H9 (cell line): ENCODE measurements at regions not wholly inside any gene's neighbourhood (a gene's known extent, or its start where the extent isn't known, plus 50 kb on each side); places are given as distances from the start of the nearest gene placed in this dataset.

Source experiments
- DNase-seq: peaks from one replicate; pipeline ENCODE4 v3.0.0-alpha.2; 2017
- H2AFZ ChIP-seq: one replicate; pipeline ENCODE4 v1.6.1; 2013; ENCODE audit warnings: mild to moderate bottlenecking, low read length, control low read depth, moderate library complexity
- H2AK5ac ChIP-seq: 2 replicates; pipeline ENCODE4 v1.6.1; 2013; ENCODE audit warnings: low read length, control low read depth, mixed read lengths; ENCODE audit not compliant: insufficient read length
- H2BK120ac ChIP-seq: one replicate; pipeline ENCODE4 v1.6.1; 2013; ENCODE audit warnings: low read depth, mild to moderate bottlenecking, low read length, control low read depth, inconsistent platforms; ENCODE audit not compliant: poor library complexity, severe bottlenecking
- H2BK12ac ChIP-seq: 2 replicates; pipeline ENCODE4 v1.6.1; 2013; ENCODE audit warnings: low read length, control low read depth, mixed read lengths, low read depth; ENCODE audit not compliant: insufficient read length
- H2BK15ac ChIP-seq: 2 replicates; pipeline ENCODE4 v1.6.1; 2013; ENCODE audit warnings: low read depth, low read length, control low read depth
- H2BK20ac ChIP-seq: one replicate; pipeline ENCODE4 v1.6.1; 2013; ENCODE audit warnings: low read depth, mild to moderate bottlenecking, low read length, control low read depth, inconsistent platforms; ENCODE audit not compliant: poor library complexity, severe bottlenecking
- H2BK5ac ChIP-seq: 2 replicates; pipeline ENCODE4 v1.6.1; 2013; ENCODE audit warnings: low read length, control low read depth, mixed read lengths; ENCODE audit not compliant: insufficient read length
- H3K14ac ChIP-seq: 2 replicates; pipeline ENCODE4 v1.6.1; 2013; ENCODE audit warnings: low read length, control low read depth; ENCODE audit not compliant: insufficient read depth
- H3K18ac ChIP-seq: 2 replicates; pipeline ENCODE4 v1.6.1; 2013; ENCODE audit warnings: low read depth, mild to moderate bottlenecking, mixed read lengths, low read length, control low read depth; ENCODE audit not compliant: insufficient read length
- H3K23ac ChIP-seq: 2 replicates; pipeline ENCODE4 v1.6.1; 2013; ENCODE audit warnings: low read length, control low read depth, mixed read lengths, low read depth; ENCODE audit not compliant: insufficient read length
- H3K23me2 ChIP-seq: 2 replicates; pipeline ENCODE4 v1.6.1; 2013; ENCODE audit warnings: low read depth, mild to moderate bottlenecking, mixed read lengths, low read length, control low read depth; ENCODE audit not compliant: insufficient read length, poor library complexity, severe bottlenecking
- H3K27ac ChIP-seq: 2 replicates; pipeline ENCODE4 v1.5.1; 2013; ENCODE audit warnings: low read length, control low read depth, mixed read lengths, low read depth; ENCODE audit not compliant: insufficient read length
- H3K27me3 ChIP-seq: 2 replicates; pipeline ENCODE4 v1.6.1; 2013; ENCODE audit warnings: low read length, control low read depth, inconsistent platforms; ENCODE audit not compliant: insufficient read depth
- H3K4ac ChIP-seq: 2 replicates; pipeline ENCODE4 v1.6.1; 2013; ENCODE audit warnings: low read depth, mild to moderate bottlenecking, control low read depth, inconsistent platforms, low read length, moderate library complexity
- H3K4me1 ChIP-seq: 2 replicates; pipeline ENCODE4 v1.6.1; 2013; ENCODE audit warnings: low read length, control low read depth, inconsistent platforms; ENCODE audit not compliant: insufficient read depth
- H3K4me2 ChIP-seq: 2 replicates; pipeline ENCODE4 v1.6.1; 2013; ENCODE audit warnings: low read length, control low read depth, mixed read lengths; ENCODE audit not compliant: insufficient read length, insufficient read depth
- H3K56ac ChIP-seq: 2 replicates; pipeline ENCODE4 v1.6.1; 2013; ENCODE audit warnings: low read depth, mild to moderate bottlenecking, mixed read lengths, low read length, control low read depth; ENCODE audit not compliant: insufficient read length
- H3K79me1 ChIP-seq: 2 replicates; pipeline ENCODE4 v1.6.1; 2013; ENCODE audit warnings: low read depth, mild to moderate bottlenecking, moderate library complexity, low read length, control low read depth, inconsistent platforms; ENCODE audit not compliant: insufficient read depth, poor library complexity, severe bottlenecking
- H3K79me2 ChIP-seq: 2 replicates; pipeline ENCODE4 v1.6.1; 2013; ENCODE audit warnings: low read length, control low read depth, inconsistent platforms; ENCODE audit not compliant: insufficient read depth
- H3K9ac ChIP-seq: 2 replicates; pipeline ENCODE4 v1.6.1; 2013; ENCODE audit warnings: low read length, control low read depth, mixed read lengths; ENCODE audit not compliant: insufficient read length; ENCODE audit errors: extremely low read depth
- H3K9me3 ChIP-seq: one replicate; pipeline ENCODE4 v1.6.1; 2013; ENCODE audit warnings: low read depth, low read length, inconsistent platforms; ENCODE audit not compliant: control insufficient read depth
- H3T11ph ChIP-seq: one replicate; pipeline ENCODE4 v1.6.1; 2013; ENCODE audit warnings: mild to moderate bottlenecking, low read length, control low read depth, inconsistent platforms
- H4K20me1 ChIP-seq: one replicate; pipeline ENCODE4 v1.6.1; 2013; ENCODE audit not compliant: control insufficient read depth, insufficient read length, insufficient read depth
- H4K5ac ChIP-seq: 2 replicates; pipeline ENCODE4 v1.6.1; 2013; ENCODE audit warnings: low read depth, mild to moderate bottlenecking, mixed read lengths, low read length, control low read depth; ENCODE audit not compliant: insufficient read length
- H4K8ac ChIP-seq: replicated peaks from 2 replicates; pipeline ENCODE4 v1.6.1; 2013; ENCODE audit warnings: low read length, control low read depth, mixed read lengths, low read depth; ENCODE audit not compliant: insufficient read length
- H4K91ac ChIP-seq: 2 replicates; pipeline ENCODE4 v1.6.1; 2013; ENCODE audit warnings: low read depth, mild to moderate bottlenecking, moderate library complexity, mixed read lengths, low read length, control low read depth; ENCODE audit not compliant: insufficient read length
- H3K27ac Mint-ChIP-seq, 3 experiments: 2 replicates in 2 of 3; 3 replicates in 1 of 3; pipeline ENCODE4 v1.8.0; 2020 to 2021; ENCODE audit warnings: mixed read lengths in 3 of 3, mild to moderate bottlenecking in 1 of 3, moderate library complexity in 1 of 3
- H3K27me3 Mint-ChIP-seq: 2 replicates; pipeline ENCODE4 v1.8.0; 2021; ENCODE audit warnings: low read depth, mild to moderate bottlenecking, moderate library complexity, mixed read lengths
- H3K36me3 Mint-ChIP-seq, 3 experiments: 2 replicates in 2 of 3; 3 replicates in 1 of 3; pipeline ENCODE4 v1.8.0; 2020 to 2021; ENCODE audit warnings: low read depth in 3 of 3, mixed read lengths in 3 of 3; ENCODE audit not compliant: insufficient read depth in 1 of 3
- H3K4me1 Mint-ChIP-seq, 2 experiments: 2 replicates each; pipeline ENCODE4 v1.8.0; 2020; ENCODE audit warnings: mixed read lengths in 2 of 2
- H3K4me3 Mint-ChIP-seq, 2 experiments: 2 replicates in 1 of 2; 3 replicates in 1 of 2; pipeline ENCODE4 v1.8.0; 2020 to 2021; ENCODE audit warnings: mild to moderate bottlenecking in 2 of 2, mixed read lengths in 2 of 2, moderate library complexity in 1 of 2
- H3K9me3 Mint-ChIP-seq, 2 experiments: 2 replicates in 1 of 2; 3 replicates in 1 of 2; pipeline ENCODE4 v1.8.0; 2020; ENCODE audit warnings: mild to moderate bottlenecking in 2 of 2, mixed read lengths in 2 of 2, moderate library complexity in 1 of 2
- TF ChIP-seq, protein P1 (sequence below): fragments of 200-600 bp; sonication (generic); conservative IDR thresholded peaks from 3 replicates; pipeline ENCODE4 v1.8.0; 2021; ENCODE audit warnings: antibody characterized with exemption, mild to moderate bottlenecking

DNA sequence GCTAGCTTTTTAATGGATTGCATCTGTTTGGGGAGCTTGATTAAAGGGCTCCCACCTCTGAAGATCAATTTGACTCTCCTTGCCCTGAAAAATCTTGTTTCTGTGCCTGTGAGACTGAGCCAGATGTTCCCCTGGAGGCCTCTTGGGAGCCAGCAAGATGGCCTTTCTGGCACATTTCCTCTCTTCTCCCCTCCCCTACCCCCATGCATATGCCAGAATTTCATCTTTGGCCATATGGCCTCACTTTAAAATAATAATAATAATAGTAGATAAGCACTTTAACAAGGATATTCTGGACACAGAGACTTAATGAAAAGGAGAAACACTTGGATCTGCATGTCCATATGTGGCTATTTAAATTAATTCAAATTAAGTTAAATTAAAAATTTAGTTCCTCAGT lies 144.1 kb upstream of the CES5A start:
- Histone ChIP-seq H3K9ac (no peak overlapping the region), H3K27me3 (no peaks in the 10 kb centered on the region), H2BK15ac (no peak overlapping the region), H3K56ac (no peak overlapping the region), H3K23me2 (no peaks in the 10 kb centered on the region), H2BK12ac (no peak overlapping the region), H3K27ac (no peak overlapping the region), H2AK5ac (no peak overlapping the region), H3K79me1 (no peaks in the 10 kb centered on the region), H3K79me2 (no peaks in the 10 kb centered on the region), H3K14ac (no peak overlapping the region), H3T11ph (no peak overlapping the region), H4K91ac (no peak overlapping the region), H2BK20ac (no peak overlapping the region), H2BK5ac (no peak overlapping the region), H4K8ac (no peak overlapping the region), H3K23ac (no peak overlapping the region), H3K18ac (no peak overlapping the region), H2BK120ac (no peak overlapping the region), H3K9me3 (no peaks in the 10 kb centered on the region), H3K4me2 (no peak overlapping the region), H3K4me1 (no peaks in the 10 kb centered on the region), H4K5ac (no peak overlapping the region), H2AFZ (no peak overlapping the region), H4K20me1 (no peaks in the 10 kb centered on the region), H3K4ac (no peak overlapping the region)
- Mint-ChIP-seq H3K27me3 (peaks cover 28% of the 10 kb centered on the region), H3K4me3 (no peak overlapping the region), H3K27ac (no peak overlapping the region), H3K9me3 (no peaks in the 10 kb centered on the region), H3K4me1 (no peaks in the 10 kb centered on the region), H3K36me3 (no peaks in the 10 kb centered on the region)
- TF ChIP-seq, protein P1, sequence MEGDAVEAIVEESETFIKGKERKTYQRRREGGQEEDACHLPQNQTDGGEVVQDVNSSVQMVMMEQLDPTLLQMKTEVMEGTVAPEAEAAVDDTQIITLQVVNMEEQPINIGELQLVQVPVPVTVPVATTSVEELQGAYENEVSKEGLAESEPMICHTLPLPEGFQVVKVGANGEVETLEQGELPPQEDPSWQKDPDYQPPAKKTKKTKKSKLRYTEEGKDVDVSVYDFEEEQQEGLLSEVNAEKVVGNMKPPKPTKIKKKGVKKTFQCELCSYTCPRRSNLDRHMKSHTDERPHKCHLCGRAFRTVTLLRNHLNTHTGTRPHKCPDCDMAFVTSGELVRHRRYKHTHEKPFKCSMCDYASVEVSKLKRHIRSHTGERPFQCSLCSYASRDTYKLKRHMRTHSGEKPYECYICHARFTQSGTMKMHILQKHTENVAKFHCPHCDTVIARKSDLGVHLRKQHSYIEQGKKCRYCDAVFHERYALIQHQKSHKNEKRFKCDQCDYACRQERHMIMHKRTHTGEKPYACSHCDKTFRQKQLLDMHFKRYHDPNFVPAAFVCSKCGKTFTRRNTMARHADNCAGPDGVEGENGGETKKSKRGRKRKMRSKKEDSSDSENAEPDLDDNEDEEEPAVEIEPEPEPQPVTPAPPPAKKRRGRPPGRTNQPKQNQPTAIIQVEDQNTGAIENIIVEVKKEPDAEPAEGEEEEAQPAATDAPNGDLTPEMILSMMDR: no peak
- DNase-seq: no peak
